Coronary artery (tissue), 2 donors: ENCODE measurements at regions not wholly inside any gene's neighbourhood (a gene's known extent, or its start where the extent isn't known, plus 50 kb on each side); places are given as distances from the start of the nearest gene placed in this dataset.
"Not testable (repeated sequence)": the region's sequence is repeated elsewhere in the genome, so short reads cannot be mapped to it uniquely, and the experiment has no call there.

ENCODE experiments used
- DNase-seq: peaks from one replicate; pipeline ENCODE4 v3.0.0-alpha.2; 2017; ENCODE audit warnings: low spot score
- H3K27ac ChIP-seq, 2 donors: fragments of 200-600 bp; sonication (generic); one replicate each; pipeline ENCODE4 v1.5.1; 2016 to 2019
- H3K4me3 ChIP-seq: fragments of 200-600 bp; sonication (generic); 2 replicates; pipeline ENCODE4 v1.5.1; 2016; ENCODE audit warnings: mild to moderate bottlenecking, moderate library complexity
- CTCF ChIP-seq: fragments of 200-600 bp; sonication (generic); IDR thresholded peaks from one replicate; pipeline ENCODE4 v1.5.1; 2019; ENCODE audit warnings: antibody characterized with exemption

DNA sequence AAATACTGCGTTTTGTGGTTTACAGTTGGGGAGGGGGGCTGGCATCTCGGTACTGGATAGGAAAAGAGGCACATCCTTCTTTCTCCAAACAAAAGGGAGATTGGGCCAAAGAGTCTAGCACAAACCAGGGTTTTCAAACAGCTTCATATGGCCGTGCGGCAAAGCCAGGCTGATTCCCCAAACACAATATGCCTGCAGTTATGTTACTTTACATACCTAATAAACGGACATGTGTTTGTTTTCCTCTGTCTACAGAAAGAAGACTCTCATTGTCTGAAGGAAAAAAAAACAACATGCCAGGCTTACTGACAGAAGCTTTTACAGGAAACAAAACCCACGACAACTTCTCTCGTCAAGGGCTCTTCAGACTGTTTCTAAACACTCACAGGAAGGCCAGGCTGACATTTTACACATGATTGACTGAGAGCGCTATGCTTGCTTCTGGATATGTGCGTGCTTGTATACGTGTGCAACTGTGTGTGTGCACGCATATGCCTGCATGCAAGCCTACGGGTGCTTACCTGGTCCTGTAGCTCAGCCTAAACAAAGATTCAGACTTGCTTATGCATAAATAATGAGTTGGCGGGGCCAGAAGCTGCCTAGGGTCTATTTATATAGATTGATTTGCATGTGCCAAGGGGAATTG lies 461.0 kb upstream of the C16orf82 start:
- no peak for TF ChIP-seq CTCF
- no peak overlapping the region for H3K4me3 ChIP-seq
- H3K27ac ChIP-seq = no peak overlapping the region
- DNase-seq = no peak

- DNase-seq = no peak
- TF ChIP-seq CTCF = no peak
- H3K27ac ChIP-seq = no peak overlapping the region
- no peak overlapping the region for H3K4me3 ChIP-seq
Observed at GRCh38 chr16:26606381-26607150, 460.2 kb upstream of the C16orf82 start.

GRCh38 chr16:26614237-26614841 lies 452.4 kb upstream of the C16orf82 start:
- no peak overlapping the region for H3K4me3 ChIP-seq
- DNase-seq = no peak
- H3K27ac ChIP-seq = no peak overlapping the region
- no peak for TF ChIP-seq CTCF

DNA sequence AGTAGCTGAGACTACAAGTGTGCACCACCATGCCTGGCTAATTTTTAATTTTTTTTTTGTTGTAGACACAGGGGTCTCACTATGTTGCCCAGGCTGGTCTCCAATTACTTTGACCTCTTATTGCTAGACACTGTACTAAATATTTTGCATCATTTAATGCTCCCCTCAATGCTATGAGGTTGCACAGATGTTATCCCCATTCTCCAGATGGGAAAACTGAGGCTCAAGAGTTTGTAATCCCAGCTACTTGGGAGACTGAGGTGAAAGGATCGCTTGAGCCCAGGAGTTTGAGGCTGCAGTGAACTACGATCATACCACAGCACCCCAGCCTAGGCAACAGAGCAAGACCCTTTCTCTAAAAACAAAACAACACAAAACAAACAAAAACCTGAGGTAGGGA lies 443.3 kb upstream of the C16orf82 start:
- no peak for TF ChIP-seq CTCF
- H3K4me3 ChIP-seq = no peak overlapping the region
- no peak overlapping the region for H3K27ac ChIP-seq
- DNase-seq = no peak

DNA sequence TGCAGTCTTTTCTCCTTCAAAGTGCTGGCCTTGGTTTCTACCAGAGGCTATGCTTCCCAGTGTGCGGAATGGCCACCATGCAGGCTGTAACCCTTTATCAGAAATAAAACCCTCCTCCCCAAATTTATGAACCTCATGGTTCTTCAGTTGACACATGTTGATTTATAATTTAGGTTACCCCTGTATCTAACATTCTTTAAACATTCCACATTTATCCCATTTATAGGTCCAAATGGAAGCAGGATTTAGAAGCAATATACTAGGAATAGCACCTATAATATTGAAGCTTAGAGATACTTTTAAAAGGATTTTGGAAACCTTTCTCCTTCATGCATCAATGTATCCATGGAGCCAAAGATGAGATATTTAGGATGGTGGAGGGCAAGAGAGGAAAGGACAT lies 438.8 kb upstream of the C16orf82 start:
- no peak overlapping the region for H3K4me3 ChIP-seq
- TF ChIP-seq CTCF = no peak
- no peak overlapping the region for H3K27ac ChIP-seq
- no peak for DNase-seq

- DNase-seq, H3K4me3 ChIP-seq, H3K27ac ChIP-seq: not testable (repeated sequence)
Observed at GRCh38 chr16:26631365-26631764, 435.4 kb upstream of the C16orf82 start.

DNA sequence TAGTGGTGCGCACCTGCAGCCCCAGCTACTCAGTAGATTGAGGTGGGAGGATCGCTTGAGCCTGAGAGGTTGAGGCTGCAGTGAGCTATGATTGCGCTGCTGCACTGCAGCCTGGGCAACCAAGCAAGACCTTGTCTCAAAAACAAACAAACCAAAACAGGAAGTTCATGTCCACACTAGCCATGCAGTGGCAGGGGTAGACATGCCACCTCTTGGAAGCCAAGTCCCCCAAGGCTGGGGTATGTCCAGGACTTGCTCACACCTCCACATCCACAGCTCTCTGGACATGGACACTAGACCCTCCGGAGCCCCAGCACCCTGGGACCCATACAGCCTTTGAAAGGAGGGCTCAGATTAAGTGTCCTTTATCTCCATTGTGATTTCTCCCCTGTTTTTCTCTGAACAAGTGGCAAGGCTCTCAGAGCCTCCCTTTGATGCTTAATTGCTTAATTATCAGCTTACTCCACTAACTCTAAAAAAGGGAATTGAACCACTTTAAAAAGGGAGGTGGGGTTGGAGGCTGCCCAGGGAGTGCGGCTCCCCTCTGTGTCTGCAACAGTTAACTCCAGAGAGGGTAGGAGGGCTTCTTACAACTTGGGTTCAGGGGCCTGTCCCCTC lies 424.6 kb upstream of the C16orf82 start:
- TF ChIP-seq CTCF = no peak
- Histone ChIP-seq H3K4me3 (no peak overlapping the region), H3K27ac (no peak overlapping the region)
- DNase-seq = no peak
